ACC112 (cell line): ENCODE measurements at regions not wholly inside any gene's neighbourhood (a gene's known extent, or its start where the extent isn't known, plus 50 kb on each side); places are given as distances from the start of the nearest gene placed in this dataset.
A peak's percentile ranks its signal among the peaks of the same experiment; 100 is the strongest.

Experiments used
- H2AFZ ChIP-seq: fragments of 200-600 bp; sonication (generic); one replicate; pipeline ENCODE4 v1.6.0; 2017; ENCODE audit warnings: antibody characterized with exemption, low read length; ENCODE audit not compliant: unreplicated experiment
- H3K27ac ChIP-seq: fragments of 200-600 bp; sonication (generic); 2 replicates; pipeline ENCODE4 v1.5.1; 2014; ENCODE audit warnings: low read depth, mild to moderate bottlenecking, antibody characterized with exemption, low read length, moderate library complexity
- H3K27me3 ChIP-seq: fragments of 200-600 bp; sonication (generic); 2 replicates; pipeline ENCODE4 v1.6.1; 2014; ENCODE audit warnings: mild to moderate bottlenecking, antibody characterized with exemption, low read length, moderate library complexity, mixed read lengths; ENCODE audit not compliant: insufficient read depth
- H3K36me3 ChIP-seq: fragments of 200-600 bp; sonication (generic); 2 replicates; pipeline ENCODE4 v1.6.1; 2016; ENCODE audit warnings: mild to moderate bottlenecking, antibody characterized with exemption, low read length, moderate library complexity, mixed read lengths; ENCODE audit not compliant: insufficient read depth
- H3K4me1 ChIP-seq: fragments of 200-600 bp; sonication (generic); one replicate; pipeline ENCODE4 v1.6.1; 2016; ENCODE audit warnings: low read length, mixed read lengths; ENCODE audit not compliant: insufficient read depth, unreplicated experiment, control insufficient read depth
- H3K4me3 ChIP-seq: fragments of 200-600 bp; sonication (generic); 2 replicates; pipeline ENCODE4 v1.5.1; 2014; ENCODE audit warnings: mild to moderate bottlenecking, low read depth, low read length
- H3K79me2 ChIP-seq: fragments of 200-600 bp; sonication (generic); one replicate; pipeline ENCODE4 v1.6.0; 2016; ENCODE audit warnings: low read length; ENCODE audit not compliant: control insufficient read depth, unreplicated experiment, insufficient read depth

- Histone ChIP-seq H3K27me3 (no peaks in the 10 kb centered on the region), H3K79me2 (no peaks in the 10 kb centered on the region), H3K27ac (no peak overlapping the region), H2AFZ (no peak overlapping the region), H3K4me3 (no peak overlapping the region), H3K4me1 (no peaks in the 10 kb centered on the region), H3K36me3 (no peaks in the 10 kb centered on the region)
Observed at GRCh38 chr3:147000274-147000673, 395.1 kb upstream of the PLSCR5 start.

- Histone ChIP-seq H3K4me3 (no peak overlapping the region), H3K79me2 (no peaks in the 10 kb centered on the region), H3K27me3 (no peaks in the 10 kb centered on the region), H3K36me3 (no peaks in the 10 kb centered on the region), H2AFZ (no peak overlapping the region), H3K4me1 (no peaks in the 10 kb centered on the region), H3K27ac (no peak overlapping the region)
Observed at GRCh38 chr3:146991907-146992306, 386.8 kb upstream of the PLSCR5 start.

GRCh38 chr3:146975476-146975875 is 370.3 kb upstream of the PLSCR5 start:
- H3K79me2 ChIP-seq = no peaks in the 10 kb centered on the region
- no peak overlapping the region for H2AFZ ChIP-seq
- H3K27ac ChIP-seq = no peak overlapping the region
- H3K36me3 ChIP-seq = no peaks in the 10 kb centered on the region
- H3K4me1 ChIP-seq = no peaks in the 10 kb centered on the region
- H3K4me3 ChIP-seq = no peak overlapping the region
- H3K27me3 ChIP-seq = no peaks in the 10 kb centered on the region

GRCh38 chr3:146975032-146975431 is 369.9 kb upstream of the PLSCR5 start:
- Histone ChIP-seq H3K27me3 (no peaks in the 10 kb centered on the region), H3K4me1 (peaks cover under 1% of the 10 kb centered on the region), H3K27ac (no peak overlapping the region), H2AFZ (no peak overlapping the region), H3K4me3 (no peak overlapping the region), H3K79me2 (no peaks in the 10 kb centered on the region), H3K36me3 (no peaks in the 10 kb centered on the region)

GRCh38 chr3:146974001-146974400 is 368.9 kb upstream of the PLSCR5 start:
- no peaks in the 10 kb centered on the region for H3K79me2 ChIP-seq
- no peaks in the 10 kb centered on the region for H3K36me3 ChIP-seq
- peaks cover 11% of the 10 kb centered on the region for H3K4me1 ChIP-seq
- no peaks in the 10 kb centered on the region for H3K27me3 ChIP-seq
- no peak overlapping the region for H2AFZ ChIP-seq
- no peak overlapping the region for H3K27ac ChIP-seq
- no peak overlapping the region for H3K4me3 ChIP-seq

GRCh38 chr3:146972726-146973125 is 367.6 kb upstream of the PLSCR5 start:
- Histone ChIP-seq H3K36me3 (no peaks in the 10 kb centered on the region), H3K27me3 (no peaks in the 10 kb centered on the region), H2AFZ (no peak overlapping the region), H3K79me2 (no peaks in the 10 kb centered on the region), H3K27ac (no peak overlapping the region), H3K4me1 (peaks cover 22% of the 10 kb centered on the region), H3K4me3 (no peak overlapping the region)

- Histone ChIP-seq H3K27ac (peak overlapping the region; percentile 86; the same call in 1 of the 2 replicates), H2AFZ (no peak overlapping the region), H3K4me3 (no peak overlapping the region), H3K36me3 (no peaks in the 10 kb centered on the region), H3K79me2 (no peaks in the 10 kb centered on the region), H3K27me3 (no peaks in the 10 kb centered on the region), H3K4me1 (peaks cover 30% of the 10 kb centered on the region)
Observed at GRCh38 chr3:146970236-146970635, 365.1 kb upstream of the PLSCR5 start.

- Histone ChIP-seq H3K79me2 (no peaks in the 10 kb centered on the region), H3K4me3 (peak overlapping the region; percentile 59; the same call in 1 of the 2 replicates), H3K36me3 (no peaks in the 10 kb centered on the region), H3K27ac (peak overlapping the region; percentile 86), H3K27me3 (no peaks in the 10 kb centered on the region), H2AFZ (peak overlapping the region; percentile 26), H3K4me1 (peaks cover 30% of the 10 kb centered on the region)
Observed at GRCh38 chr3:146969356-146969755, 364.2 kb upstream of the PLSCR5 start.

GRCh38 chr3:146968204-146968651 is 363.1 kb upstream of the PLSCR5 start:
- Histone ChIP-seq H3K4me1 (peaks cover 30% of the 10 kb centered on the region), H3K79me2 (no peaks in the 10 kb centered on the region), H3K4me3 (peak overlapping the region; percentile 59), H3K27me3 (no peaks in the 10 kb centered on the region), H3K27ac (peak overlapping the region; percentile 86), H2AFZ (peak overlapping the region; percentile 57), H3K36me3 (no peaks in the 10 kb centered on the region)

GRCh38 chr3:146967783-146968182 is 362.6 kb upstream of the PLSCR5 start:
- peak overlapping the region; percentile 74 for H2AFZ ChIP-seq
- H3K27me3 ChIP-seq = no peaks in the 10 kb centered on the region
- H3K4me3 ChIP-seq = peak overlapping the region; percentile 59
- peaks cover 30% of the 10 kb centered on the region for H3K4me1 ChIP-seq
- H3K79me2 ChIP-seq = no peaks in the 10 kb centered on the region
- no peaks in the 10 kb centered on the region for H3K36me3 ChIP-seq
- peak overlapping the region; percentile 86 for H3K27ac ChIP-seq

GRCh38 chr3:146966124-146966523 is 361.0 kb upstream of the PLSCR5 start:
- Histone ChIP-seq H3K36me3 (no peaks in the 10 kb centered on the region), H3K4me1 (peaks cover 30% of the 10 kb centered on the region), H3K79me2 (no peaks in the 10 kb centered on the region), H3K27ac (no peak overlapping the region), H3K4me3 (no peak overlapping the region), H3K27me3 (no peaks in the 10 kb centered on the region), H2AFZ (no peak overlapping the region)
